WERI-Rb-1 (cell line): ENCODE measurements at regions not wholly inside any gene's neighbourhood (a gene's known extent, or its start where the extent isn't known, plus 50 kb on each side); places are given as distances from the start of the nearest gene placed in this dataset.
"Not testable (repeated sequence)": the region's sequence is repeated elsewhere in the genome, so short reads cannot be mapped to it uniquely, and the experiment has no call there.

ENCODE experiments used
- DNase-seq: peaks from one replicate; pipeline ENCODE4 v3.0.0-alpha.2; 2020
- H3K27ac ChIP-seq: fragments of 250-450 bp; sonication (Bioruptor Pico); 2 replicates; pipeline ENCODE4 v1.5.1; 2020; ENCODE audit warnings: mild to moderate bottlenecking, moderate library complexity
- H3K27me3 ChIP-seq: fragments of 250-450 bp; sonication (Bioruptor Pico); 2 replicates; pipeline ENCODE4 v1.5.1; 2021; ENCODE audit warnings: mild to moderate bottlenecking, low read depth, moderate library complexity; ENCODE audit not compliant: insufficient read depth, severe bottlenecking
- H3K36me3 ChIP-seq: fragments of 250-450 bp; sonication (Bioruptor Pico); 2 replicates; pipeline ENCODE4 v1.5.1; 2020; ENCODE audit warnings: mild to moderate bottlenecking, moderate library complexity
- H3K4me3 ChIP-seq: 2 replicates; pipeline ENCODE4 v1.5.1; 2011; ENCODE audit warnings: low read depth, mild to moderate bottlenecking, control low read depth, low read length
- H3K9me3 ChIP-seq: fragments of 250-450 bp; sonication (Bioruptor Pico); 2 replicates; pipeline ENCODE4 v1.5.1; 2021; ENCODE audit warnings: mild to moderate bottlenecking, moderate library complexity; ENCODE audit not compliant: severe bottlenecking
- TF ChIP-seq, protein P1 (sequence below): IDR thresholded peaks from 2 replicates; pipeline ENCODE4 v1.5.1; 2011; ENCODE audit warnings: low read depth, mild to moderate bottlenecking, control low read depth, inconsistent platforms, low read length

DNA sequence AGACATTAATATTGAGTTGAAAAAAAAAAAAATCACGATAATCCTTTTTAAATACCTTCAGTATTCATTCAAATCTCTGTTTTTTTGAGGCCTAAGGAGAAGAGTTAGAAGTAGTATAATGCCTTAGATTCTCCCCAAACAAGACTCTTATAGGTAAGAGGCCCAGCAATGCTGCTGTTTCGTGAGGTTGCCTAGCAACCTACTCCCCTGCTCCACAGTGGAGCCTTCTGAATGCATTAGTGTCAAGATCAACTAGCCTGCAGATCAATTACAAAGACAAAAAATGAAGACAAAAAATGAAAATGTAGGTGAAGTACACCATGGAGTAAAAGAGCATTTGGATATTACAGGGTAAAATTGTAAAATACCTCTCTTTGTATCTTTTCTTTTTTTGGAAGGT lies 229.8 kb upstream of the LUZP2 start:
- H3K27me3 ChIP-seq = no peaks in the 10 kb centered on the region
- H3K4me3 ChIP-seq = no peak overlapping the region
- H3K27ac ChIP-seq = no peak overlapping the region
- no peaks in the 10 kb centered on the region for H3K36me3 ChIP-seq
- DNase-seq = no peak
- TF ChIP-seq, protein P1, sequence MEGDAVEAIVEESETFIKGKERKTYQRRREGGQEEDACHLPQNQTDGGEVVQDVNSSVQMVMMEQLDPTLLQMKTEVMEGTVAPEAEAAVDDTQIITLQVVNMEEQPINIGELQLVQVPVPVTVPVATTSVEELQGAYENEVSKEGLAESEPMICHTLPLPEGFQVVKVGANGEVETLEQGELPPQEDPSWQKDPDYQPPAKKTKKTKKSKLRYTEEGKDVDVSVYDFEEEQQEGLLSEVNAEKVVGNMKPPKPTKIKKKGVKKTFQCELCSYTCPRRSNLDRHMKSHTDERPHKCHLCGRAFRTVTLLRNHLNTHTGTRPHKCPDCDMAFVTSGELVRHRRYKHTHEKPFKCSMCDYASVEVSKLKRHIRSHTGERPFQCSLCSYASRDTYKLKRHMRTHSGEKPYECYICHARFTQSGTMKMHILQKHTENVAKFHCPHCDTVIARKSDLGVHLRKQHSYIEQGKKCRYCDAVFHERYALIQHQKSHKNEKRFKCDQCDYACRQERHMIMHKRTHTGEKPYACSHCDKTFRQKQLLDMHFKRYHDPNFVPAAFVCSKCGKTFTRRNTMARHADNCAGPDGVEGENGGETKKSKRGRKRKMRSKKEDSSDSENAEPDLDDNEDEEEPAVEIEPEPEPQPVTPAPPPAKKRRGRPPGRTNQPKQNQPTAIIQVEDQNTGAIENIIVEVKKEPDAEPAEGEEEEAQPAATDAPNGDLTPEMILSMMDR = no peak
- H3K9me3 ChIP-seq = no peaks in the 10 kb centered on the region

DNA sequence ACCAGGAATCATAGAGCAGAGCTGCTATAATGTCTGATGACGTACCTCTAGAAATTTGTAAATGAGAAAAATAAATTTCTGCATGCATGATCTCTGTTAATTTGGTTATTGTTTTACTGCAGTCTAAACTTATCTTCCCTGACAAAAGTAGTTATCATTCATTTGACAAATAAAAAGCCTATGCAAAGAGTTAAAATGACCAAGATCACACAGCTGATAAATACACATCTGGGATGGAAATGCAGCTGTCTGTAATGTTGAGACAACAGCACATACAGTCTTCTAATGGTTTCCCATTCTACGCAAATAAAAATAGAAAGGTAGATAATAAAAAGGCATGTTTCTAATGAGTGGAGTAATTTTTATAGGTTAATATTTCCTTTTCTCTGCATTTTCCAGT lies 225.1 kb upstream of the LUZP2 start:
- DNase-seq = no peak

DNA sequence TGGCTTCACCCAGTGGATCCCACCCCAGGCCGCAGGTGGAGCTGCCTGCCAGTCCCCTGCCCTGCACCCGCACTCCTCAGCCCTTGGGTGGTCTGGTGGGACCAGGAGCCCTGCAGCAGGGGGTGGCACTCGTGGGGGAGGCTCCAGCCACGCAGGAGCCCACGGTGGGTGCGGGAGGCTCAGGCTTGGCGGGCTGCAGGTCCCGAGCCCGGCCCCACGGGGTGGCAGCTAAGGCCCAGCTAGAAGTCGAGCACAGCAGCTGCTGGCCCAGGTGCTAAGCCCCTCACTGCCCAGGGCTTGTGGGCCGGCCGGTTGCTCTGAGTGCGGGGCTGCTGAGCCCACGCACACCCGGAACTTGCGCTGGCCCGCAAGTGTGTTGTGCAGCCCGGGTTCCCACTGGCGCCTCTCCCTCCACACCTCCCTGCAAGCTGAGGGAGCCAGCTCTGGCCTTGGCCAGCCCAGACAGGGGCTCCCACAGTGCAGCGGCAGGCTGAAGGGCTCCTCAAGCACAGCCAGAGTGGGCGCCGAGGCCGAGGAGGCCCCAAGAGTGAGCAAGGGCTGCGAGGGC lies 222.6 kb upstream of the LUZP2 start:
- not testable (repeated sequence) for DNase-seq, H3K9me3 ChIP-seq, H3K36me3 ChIP-seq, H3K4me3 ChIP-seq, H3K27me3 ChIP-seq, H3K27ac ChIP-seq

More for the DNA sequence above, 225.1 kb upstream of the LUZP2 start:
- Histone ChIP-seq H3K27ac (no peak overlapping the region), H3K4me3 (no peak overlapping the region), H3K27me3 (peaks cover 3% of the 10 kb centered on the region), H3K9me3 (no peaks in the 10 kb centered on the region), H3K36me3 (no peaks in the 10 kb centered on the region)
- TF ChIP-seq, protein P1 = no peak

DNA sequence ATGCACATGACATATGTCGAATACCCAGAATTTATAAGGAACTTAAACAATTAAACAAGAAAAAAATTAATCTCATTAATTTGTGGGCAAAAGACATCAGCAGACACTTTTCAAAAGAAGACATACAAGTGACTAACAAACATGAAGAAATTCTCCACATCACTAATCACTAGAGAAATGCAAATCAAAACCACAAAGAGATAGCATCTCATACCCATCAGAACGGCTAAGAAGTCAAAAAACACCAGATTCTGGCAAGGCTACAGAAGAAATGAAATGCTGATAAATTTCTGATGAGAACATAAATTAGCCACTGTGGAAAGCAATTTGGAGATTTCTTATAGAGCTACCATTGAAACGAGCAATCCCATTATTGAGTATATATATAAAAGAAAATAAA lies 210.6 kb upstream of the LUZP2 start:
- H3K36me3 ChIP-seq = no peaks in the 10 kb centered on the region
- DNase-seq = no peak

DNA sequence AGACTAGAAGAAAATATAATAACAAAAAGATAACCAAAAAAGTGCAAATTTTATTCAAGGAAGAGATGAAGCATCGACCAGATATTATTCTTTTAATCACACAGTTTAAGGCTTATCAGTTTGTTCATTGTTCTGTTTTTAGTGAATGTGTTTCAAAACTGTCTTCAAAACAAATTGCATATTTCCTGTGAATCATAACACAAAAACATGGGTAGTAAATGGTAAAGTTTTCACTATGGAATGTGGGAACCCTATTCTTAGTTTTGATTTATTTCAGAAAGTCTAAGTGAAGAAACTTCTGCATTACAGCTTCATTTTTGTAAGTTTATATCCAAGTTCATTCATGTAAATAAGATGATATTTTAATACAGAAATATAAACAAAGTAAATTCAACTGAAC lies 207.6 kb upstream of the LUZP2 start:
- TF ChIP-seq, protein P1 = no peak

More for the DNA sequence above, 210.6 kb upstream of the LUZP2 start:
- H3K4me3 ChIP-seq = no peak overlapping the region
- H3K27me3 ChIP-seq = peaks cover 3% of the 10 kb centered on the region
- no peaks in the 10 kb centered on the region for H3K9me3 ChIP-seq
- TF ChIP-seq, protein P1 = no peak
- no peak overlapping the region for H3K27ac ChIP-seq

DNA sequence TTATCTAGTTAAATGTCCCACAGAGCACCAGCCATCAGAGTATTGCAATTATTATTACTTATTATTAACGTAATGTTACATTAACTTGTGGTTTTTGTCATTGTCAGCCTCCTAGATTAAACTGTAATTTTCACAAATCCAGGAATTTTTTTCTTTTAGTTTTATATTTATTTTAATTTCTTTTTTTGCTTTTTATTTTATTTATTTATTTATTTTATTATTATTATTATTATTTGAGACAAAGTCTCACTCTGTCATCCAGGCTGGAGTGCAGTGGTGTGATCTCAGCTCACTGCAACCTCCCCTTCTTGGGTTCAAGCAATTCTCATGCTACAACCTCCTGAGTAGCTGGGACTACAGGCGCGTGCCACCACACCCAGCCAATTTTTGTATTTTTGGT lies 202.9 kb upstream of the LUZP2 start:
- TF ChIP-seq, protein P1 = no peak
- no peaks in the 10 kb centered on the region for H3K27me3 ChIP-seq
- H3K27ac ChIP-seq = no peak overlapping the region
- H3K36me3 ChIP-seq = no peaks in the 10 kb centered on the region
- no peak for DNase-seq
- H3K9me3 ChIP-seq = no peaks in the 10 kb centered on the region
- no peak overlapping the region for H3K4me3 ChIP-seq

More for the DNA sequence above, 207.6 kb upstream of the LUZP2 start:
- Histone ChIP-seq H3K9me3 (no peaks in the 10 kb centered on the region), H3K36me3 (no peaks in the 10 kb centered on the region), H3K27me3 (peaks cover 3% of the 10 kb centered on the region), H3K4me3 (no peak overlapping the region), H3K27ac (no peak overlapping the region)
- no peak for DNase-seq
